ENCODE measurements at regions not wholly inside any gene's neighbourhood (a gene's known extent, or its start where the extent isn't known, plus 50 kb on each side); places are given as distances from the start of the nearest gene placed in this dataset.

DNA sequence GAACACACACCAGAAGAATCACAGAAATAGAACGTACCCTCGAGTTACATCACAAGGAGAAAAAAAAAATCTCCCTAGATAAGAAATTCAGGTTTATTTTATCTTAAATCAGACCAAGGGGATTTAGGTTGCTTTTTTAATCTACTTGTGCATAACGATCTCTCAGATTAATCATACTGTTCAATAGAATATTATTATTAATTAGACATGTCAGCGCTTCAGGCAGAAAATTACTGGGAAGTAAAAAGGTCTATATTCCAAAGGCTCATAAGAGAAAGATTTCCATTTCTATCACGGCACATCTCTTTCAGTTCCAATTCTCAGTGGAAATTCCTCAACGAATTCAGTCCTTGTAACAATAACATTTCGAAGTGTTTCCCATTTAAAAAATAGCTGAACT, 77.7 kb upstream of the PSMD7 start:
- TF ChIP-seq, protein P1, sequence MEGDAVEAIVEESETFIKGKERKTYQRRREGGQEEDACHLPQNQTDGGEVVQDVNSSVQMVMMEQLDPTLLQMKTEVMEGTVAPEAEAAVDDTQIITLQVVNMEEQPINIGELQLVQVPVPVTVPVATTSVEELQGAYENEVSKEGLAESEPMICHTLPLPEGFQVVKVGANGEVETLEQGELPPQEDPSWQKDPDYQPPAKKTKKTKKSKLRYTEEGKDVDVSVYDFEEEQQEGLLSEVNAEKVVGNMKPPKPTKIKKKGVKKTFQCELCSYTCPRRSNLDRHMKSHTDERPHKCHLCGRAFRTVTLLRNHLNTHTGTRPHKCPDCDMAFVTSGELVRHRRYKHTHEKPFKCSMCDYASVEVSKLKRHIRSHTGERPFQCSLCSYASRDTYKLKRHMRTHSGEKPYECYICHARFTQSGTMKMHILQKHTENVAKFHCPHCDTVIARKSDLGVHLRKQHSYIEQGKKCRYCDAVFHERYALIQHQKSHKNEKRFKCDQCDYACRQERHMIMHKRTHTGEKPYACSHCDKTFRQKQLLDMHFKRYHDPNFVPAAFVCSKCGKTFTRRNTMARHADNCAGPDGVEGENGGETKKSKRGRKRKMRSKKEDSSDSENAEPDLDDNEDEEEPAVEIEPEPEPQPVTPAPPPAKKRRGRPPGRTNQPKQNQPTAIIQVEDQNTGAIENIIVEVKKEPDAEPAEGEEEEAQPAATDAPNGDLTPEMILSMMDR (conservative IDR thresholded peaks at IDR 0.05; ENCODE audit: low read depth, low read length), result no peak
- TF ChIP-seq EZH2phosphoT487 (IDR thresholded peaks at IDR 0.05; ENCODE audit: borderline replicate concordance, low read length), result no peak

Measured in PC-3 (cell line).